K562 (cell line): ENCODE measurements at regions not wholly inside any gene's neighbourhood (a gene's known extent, or its start where the extent isn't known, plus 50 kb on each side); places are given as distances from the start of the nearest gene placed in this dataset.

Experiments used
- ATAC-seq: fragments of 200-7000 bp; cut with Tn5 transposase; 3 replicates; pipeline ENCODE4 v1.9.1; 2020; ENCODE audit warnings: moderate library complexity
- BruUV-seq: library from RNA; stranded (reverse); fragments of 400-500 nt; replicated peaks from 2 replicates; lab custom pipeline; 2021; lab: Mats Ljungman, UMichigan
- CTCF ChIA-PET: fragments of 300-600 bp; formaldehyde crosslinking; extraction: SDS; loops from one replicate; lab custom pipeline; 2021; ENCODE audit warnings: low intra/inter-chr PET ratio; lab: Yijun Ruan, JAX
- POLR2A ChIA-PET: fragments of 300-600, 350-650 bp; sonication (Branson Sonifier 250); formaldehyde crosslinking; extraction: SDS; loops from one replicate; lab custom pipeline; 2021; ENCODE audit warnings: antibody characterized with exemption, inconsistent platforms; lab: Yijun Ruan, JAX
- DNase-seq, 4 experiments: peaks; one replicate each; pipeline versions ENCODE4 v3.0.0 to v3.0.0-alpha.2; 2011 to 2018; ENCODE audit warnings: low spot score in 3 of 4, mixed read lengths in 3 of 4; ENCODE audit errors: extremely low read depth in 1 of 4
- FAIRE-seq: peaks from 2 replicates; lab custom pipeline; 2011; peaks lifted over from hg19 to GRCh38; lab: Jason Lieb, UNC
- H2AFZ ChIP-seq: 2 replicates; pipeline ENCODE4 v1.6.0; 2011; ENCODE audit warnings: low read depth, low read length, control low read depth, inconsistent platforms
- H3K27ac ChIP-seq: fragments of 200-600 bp; 3 replicates; pipeline ENCODE4 v1.8.0; 2011; ENCODE audit warnings: low read depth, mild to moderate bottlenecking, control low read depth, inconsistent platforms, low read length, moderate library complexity, mixed read lengths; ENCODE audit errors: extremely low read depth
- H3K27me3 ChIP-seq, 2 experiments: fragments of 300-600 bp in 1 of 2; 2 replicates in 1 of 2; 3 replicates in 1 of 2; pipeline versions ENCODE4 v1.6.0 to v1.8.0; 2011; ENCODE audit warnings: inconsistent platforms in 2 of 2, low read length in 2 of 2, mild to moderate bottlenecking in 1 of 2, mixed read lengths in 1 of 2, moderate library complexity in 1 of 2; ENCODE audit not compliant: control insufficient read depth in 2 of 2, insufficient read depth in 2 of 2
- H3K36me3 ChIP-seq: fragments of 300-600 bp; 3 replicates; pipeline ENCODE4 v1.8.0; 2011; ENCODE audit warnings: mild to moderate bottlenecking, low read length, inconsistent platforms; ENCODE audit not compliant: control insufficient read depth, insufficient read depth
- H3K4me1 ChIP-seq, 2 experiments: fragments of 200-600 bp in 1 of 2; replicated peaks in 1 of 2; 2 replicates in 1 of 2; 3 replicates in 1 of 2; pipeline versions ENCODE4 v1.5.1 to v1.8.0; 2011; ENCODE audit warnings: inconsistent platforms in 2 of 2, low read length in 2 of 2, mild to moderate bottlenecking in 1 of 2, mixed read lengths in 1 of 2, moderate library complexity in 1 of 2; ENCODE audit not compliant: control insufficient read depth in 2 of 2, insufficient read depth in 2 of 2
- H3K4me2 ChIP-seq: 2 replicates; pipeline ENCODE4 v1.6.1; 2011; ENCODE audit warnings: low read length, control low read depth, inconsistent platforms, mixed read lengths; ENCODE audit not compliant: insufficient read depth
- H3K4me3 ChIP-seq: fragments of 200-600 bp; sonication (generic), shearing (Covaris generic); 2 replicates; pipeline ENCODE4 v1.5.1; 2016; ENCODE audit warnings: control low read depth, inconsistent platforms
- H3K79me2 ChIP-seq: fragments of 200-600 bp; 3 replicates; pipeline ENCODE4 v1.8.0; 2011; ENCODE audit warnings: low read length, inconsistent platforms; ENCODE audit not compliant: control insufficient read depth, insufficient read depth
- H3K9ac ChIP-seq, 2 experiments: 2 replicates each; pipeline versions ENCODE4 v1.6.0 to v1.6.1; 2011; ENCODE audit warnings: low read depth in 2 of 2, low read length in 2 of 2, control low read depth in 1 of 2, inconsistent platforms in 1 of 2, mild to moderate bottlenecking in 1 of 2, mixed read lengths in 1 of 2; ENCODE audit not compliant: insufficient read depth in 1 of 2
- H3K9me1 ChIP-seq: one replicate; pipeline ENCODE4 v1.6.0; 2011; ENCODE audit warnings: inconsistent platforms, mild to moderate bottlenecking, low read length, moderate library complexity; ENCODE audit not compliant: control insufficient read depth, insufficient read depth
- H3K9me3 ChIP-seq: replicated peaks from 2 replicates; pipeline ENCODE4 v1.5.1; 2011; ENCODE audit warnings: low read depth, low read length, inconsistent platforms; ENCODE audit not compliant: control insufficient read depth, insufficient read depth
- H4K20me1 ChIP-seq: replicated peaks from 2 replicates; pipeline ENCODE4 v1.6.1; 2011; ENCODE audit warnings: low read length, inconsistent platforms, mixed read lengths; ENCODE audit not compliant: control insufficient read depth, insufficient read depth
- CBX1 ChIP-seq: sonication (generic); IDR thresholded peaks from 2 replicates; pipeline ENCODE4 v1.6.1; 2016; ENCODE audit warnings: antibody characterized with exemption, low read depth, mild to moderate bottlenecking
- GATAD2B ChIP-seq: fragments of 450-650 bp; IDR thresholded peaks from 2 replicates; pipeline ENCODE4 v1.6.1; 2017; ENCODE audit warnings: mild to moderate bottlenecking, borderline replicate concordance
- KDM2B ChIP-seq: fragments of 250-450 bp; sonication (Bioruptor Pico); IDR thresholded peaks from 2 replicates; pipeline ENCODE4 v1.8.0; 2021; ENCODE audit warnings: mild to moderate bottlenecking, moderate library complexity
- MIER1 ChIP-seq: fragments of 450-650 bp; IDR thresholded peaks from 2 replicates; pipeline ENCODE4 v1.6.1; 2016; ENCODE audit warnings: antibody characterized with exemption, mild to moderate bottlenecking, low read depth
- MTF1 ChIP-seq: fragments of 250-450 bp; sonication (Bioruptor Pico); IDR thresholded peaks from 2 replicates; pipeline ENCODE4 v1.9.0; 2021; ENCODE audit warnings: moderate library complexity, mild to moderate bottlenecking, inconsistent platforms, borderline replicate concordance
- RBM39 ChIP-seq: fragments of 200-400 bp; formaldehyde crosslinking; optimal IDR thresholded peaks from 2 replicates; pipeline ENCODE3; 2018; ENCODE audit warnings: low read depth, low read length
- SMARCC2 ChIP-seq: fragments of 450-650 bp; IDR thresholded peaks from 2 replicates; pipeline ENCODE4 v1.6.1; 2017; ENCODE audit warnings: antibody characterized with exemption, moderate library complexity, mild to moderate bottlenecking, low read depth
- SREBF2 ChIP-seq: sonication (generic); formaldehyde crosslinking; IDR thresholded peaks from 2 replicates; pipeline ENCODE4 v1.4.0; 2020; ENCODE audit warnings: mild to moderate bottlenecking, missing genetic modification reagents
- ZBTB9 ChIP-seq: fragments of 450-650 bp; formaldehyde crosslinking; IDR thresholded peaks from 2 replicates; pipeline ENCODE4 v1.4.0; 2020; ENCODE audit warnings: mild to moderate bottlenecking, moderate library complexity
- ZNF395 ChIP-seq: fragments of 200-800 bp; sonication (Bioruptor generic); IDR thresholded peaks from 2 replicates; pipeline ENCODE4 v1.6.1; 2017; ENCODE audit warnings: missing genetic modification characterization, missing compliant biosample characterization
- ZNF561 ChIP-seq: fragments of 450-650 bp; formaldehyde crosslinking; conservative IDR thresholded peaks from 2 replicates; pipeline ENCODE4 v1.4.0; 2020; ENCODE audit warnings: mild to moderate bottlenecking, moderate library complexity
- ZNF57 ChIP-seq: fragments of 450-650 bp; formaldehyde crosslinking; IDR thresholded peaks from 2 replicates; pipeline ENCODE4 v1.4.0; 2020; ENCODE audit warnings: mild to moderate bottlenecking, moderate library complexity
- ZNF79 ChIP-seq: fragments of 250-450 bp; sonication (Bioruptor Pico); IDR thresholded peaks from 2 replicates; pipeline ENCODE4 v1.4.0; 2020; ENCODE audit warnings: low read depth, mild to moderate bottlenecking, moderate library complexity
- whole genome bisulfite sequencing: fragments of 100-300 bp; shearing (Covaris generic); methylation state at CpG from one replicate; pipeline ENCODE4 v1.1.6; 2016; ENCODE audit warnings: low coverage, mixed read lengths; ENCODE audit not compliant: insufficient coverage; ENCODE audit errors: missing lambda C conversion rate; 5-methylcytosine and 5-hydroxymethylcytosine counted together
- in situ Hi-C: fragments of 300-500 bp; cut with MboI; formaldehyde crosslinking; loops from 4 replicates; pipeline ENCODE4 v1.15.0; 2018; ENCODE audit warnings: inconsistent platforms, mixed read lengths
- intact Hi-C: fragments of 100-400 bp; cut with micrococcal nuclease; formaldehyde crosslinking; loops from 2 replicates; pipeline ENCODE4 v1.14.2; 2022
- TF ChIP-seq, protein P1 (sequence below): fragments of 450-650 bp; formaldehyde crosslinking; IDR thresholded peaks from 2 replicates; pipeline ENCODE4 v1.4.0; 2022; ENCODE audit warnings: missing genetic modification characterization
- TF ChIP-seq, protein P2 (sequence below), 2 experiments: fragments of 450-650 bp in 1 of 2; sonication (generic) in 1 of 2; formaldehyde crosslinking; conservative IDR thresholded peaks; 2 replicates each; pipeline versions ENCODE4 v1.4.0 to v1.8.1; 2020 to 2022; ENCODE audit warnings: mild to moderate bottlenecking in 1 of 2, missing genetic modification reagents in 1 of 2
- TF ChIP-seq, protein P3 (sequence below): IDR thresholded peaks from 3 replicates; pipeline ENCODE4 v1.6.1; 2011; ENCODE audit warnings: borderline replicate concordance, mild to moderate bottlenecking; ENCODE audit not compliant: insufficient read length, insufficient read depth

DNA sequence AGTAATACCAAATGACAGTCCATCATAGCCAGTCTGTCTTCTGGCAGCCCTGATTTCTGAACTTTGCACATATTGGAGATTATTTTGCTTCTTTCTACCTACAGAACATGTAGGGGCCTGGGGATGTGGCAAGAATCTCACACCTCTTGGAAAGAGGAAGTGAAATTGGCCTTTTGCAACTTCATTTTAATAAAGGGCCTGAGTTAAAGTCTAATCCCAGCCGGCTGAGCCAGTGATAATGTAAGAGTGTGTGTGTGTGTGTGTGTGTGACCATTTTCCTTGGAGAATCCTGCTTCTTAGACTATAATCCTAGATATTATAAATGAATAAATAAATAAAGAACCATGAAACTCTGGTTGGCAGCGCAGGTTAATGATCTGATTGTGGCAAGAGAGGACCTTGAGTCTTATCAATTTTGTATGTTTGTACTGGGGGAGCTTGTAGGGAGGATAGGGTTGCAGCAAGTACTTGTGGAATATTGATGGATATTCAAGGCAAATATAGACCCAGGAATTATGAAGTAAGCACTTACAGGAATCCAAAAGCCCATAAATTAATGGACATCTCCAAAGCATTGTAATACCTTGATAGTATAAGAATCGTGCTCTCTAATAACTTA is 233.2 kb upstream of the AMIGO2 start (continued):
- TF ChIP-seq ZBTB9 (CRISPR knock-in tag) (no peak), SREBF2 (CRISPR knock-in tag) (no peak), MIER1 (no peak), ZNF395 (CRISPR knock-in tag) (no peak)
- TF ChIP-seq, protein P1, sequence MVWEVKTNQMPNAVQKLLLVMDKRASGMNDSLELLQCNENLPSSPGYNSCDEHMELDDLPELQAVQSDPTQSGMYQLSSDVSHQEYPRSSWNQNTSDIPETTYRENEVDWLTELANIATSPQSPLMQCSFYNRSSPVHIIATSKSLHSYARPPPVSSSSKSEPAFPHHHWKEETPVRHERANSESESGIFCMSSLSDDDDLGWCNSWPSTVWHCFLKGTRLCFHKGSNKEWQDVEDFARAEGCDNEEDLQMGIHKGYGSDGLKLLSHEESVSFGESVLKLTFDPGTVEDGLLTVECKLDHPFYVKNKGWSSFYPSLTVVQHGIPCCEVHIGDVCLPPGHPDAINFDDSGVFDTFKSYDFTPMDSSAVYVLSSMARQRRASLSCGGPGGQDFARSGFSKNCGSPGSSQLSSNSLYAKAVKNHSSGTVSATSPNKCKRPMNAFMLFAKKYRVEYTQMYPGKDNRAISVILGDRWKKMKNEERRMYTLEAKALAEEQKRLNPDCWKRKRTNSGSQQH (CRISPR knock-in tag), result no peak

GRCh38 chr12:47312147-47312546 is 232.4 kb upstream of the AMIGO2 start:
- no peak overlapping the region for H2AFZ ChIP-seq
- no peak overlapping the region for H3K27ac ChIP-seq
- H3K79me2 ChIP-seq, result no peaks in the 10 kb centered on the region
- H3K4me2 ChIP-seq, result no peak overlapping the region
- ChIA-PET CTCF (no interaction called here), POLR2A (no interaction called here)
- no peak overlapping the region for H3K9ac ChIP-seq
- BruUV-seq, result no TSS peak
- H4K20me1 ChIP-seq, result no peaks in the 10 kb centered on the region
- intact Hi-C loops, result no loop called here
- in situ Hi-C loops, result no loop called here
- H3K36me3 ChIP-seq, result no peaks in the 10 kb centered on the region
- FAIRE-seq (no peak), DNase-seq (no peak), ATAC-seq (no peak)
- no peaks in the 10 kb centered on the region for H3K9me1 ChIP-seq
- H3K4me3 ChIP-seq, result no peak overlapping the region
- H3K4me1 ChIP-seq, result peaks cover 0 to 7% of the 10 kb centered on the region in 2 experiments; a peak in 3 of 5 replicates
- no peaks in the 10 kb centered on the region for H3K9me3 ChIP-seq
- 96% methylated on average over 1 of the region's 1 CpG for WGBS
- no peaks in the 10 kb centered on the region for H3K27me3 ChIP-seq
- TF ChIP-seq CBX1 (no peak), ZNF561 (CRISPR knock-in tag) (no peak), ZNF57 (no peak), RBM39 (no peak), GATAD2B (no peak), MTF1 (CRISPR knock-in tag) (no peak), SMARCC2 (no peak), ZNF79 (CRISPR knock-in tag) (no peak), KDM2B (CRISPR knock-in tag) (no peak)
- TF ChIP-seq, protein P2, sequence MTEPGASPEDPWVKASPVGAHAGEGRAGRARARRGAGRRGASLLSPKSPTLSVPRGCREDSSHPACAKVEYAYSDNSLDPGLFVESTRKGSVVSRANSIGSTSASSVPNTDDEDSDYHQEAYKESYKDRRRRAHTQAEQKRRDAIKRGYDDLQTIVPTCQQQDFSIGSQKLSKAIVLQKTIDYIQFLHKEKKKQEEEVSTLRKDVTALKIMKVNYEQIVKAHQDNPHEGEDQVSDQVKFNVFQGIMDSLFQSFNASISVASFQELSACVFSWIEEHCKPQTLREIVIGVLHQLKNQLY (CRISPR knock-in tag; conservative IDR thresholded peaks at IDR 0.05), result no peak
- TF ChIP-seq, protein P3, sequence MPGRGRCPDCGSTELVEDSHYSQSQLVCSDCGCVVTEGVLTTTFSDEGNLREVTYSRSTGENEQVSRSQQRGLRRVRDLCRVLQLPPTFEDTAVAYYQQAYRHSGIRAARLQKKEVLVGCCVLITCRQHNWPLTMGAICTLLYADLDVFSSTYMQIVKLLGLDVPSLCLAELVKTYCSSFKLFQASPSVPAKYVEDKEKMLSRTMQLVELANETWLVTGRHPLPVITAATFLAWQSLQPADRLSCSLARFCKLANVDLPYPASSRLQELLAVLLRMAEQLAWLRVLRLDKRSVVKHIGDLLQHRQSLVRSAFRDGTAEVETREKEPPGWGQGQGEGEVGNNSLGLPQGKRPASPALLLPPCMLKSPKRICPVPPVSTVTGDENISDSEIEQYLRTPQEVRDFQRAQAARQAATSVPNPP, result no peak
